GM18517 (cell line): ENCODE measurements at regions not wholly inside any gene's neighbourhood (a gene's known extent, or its start where the extent isn't known, plus 50 kb on each side); places are given as distances from the start of the nearest gene placed in this dataset.
"Not testable (repeated sequence)": the region's sequence is repeated elsewhere in the genome, so short reads cannot be mapped to it uniquely, and the experiment has no call there.

Experiments
- ATAC-seq: cut with Tn5 transposase; IDR thresholded peaks from one replicate; pipeline ENCODE4 v1.9.1; 2021; ENCODE audit warnings: mild to moderate bottlenecking, moderate library complexity; ENCODE audit not compliant: unreplicated experiment

GRCh38 chr3:188022902-188023301 lies 131.1 kb upstream of the LPP start:
- ATAC-seq: not testable (repeated sequence)

- no peak for ATAC-seq
Observed at GRCh38 chr3:188025555-188025954, 128.4 kb upstream of the LPP start.

GRCh38 chr3:188026191-188026968 lies 127.6 kb upstream of the LPP start:
- ATAC-seq: no peak

- no peak for ATAC-seq
Observed at GRCh38 chr3:188031121-188031520, 122.8 kb upstream of the LPP start.

GRCh38 chr3:188034989-188035388 lies 119.0 kb upstream of the LPP start:
- no peak for ATAC-seq

- ATAC-seq: no peak
Observed at GRCh38 chr3:188036375-188037194, 117.4 kb upstream of the LPP start.

GRCh38 chr3:188037195-188037718 lies 116.7 kb upstream of the LPP start:
- no peak for ATAC-seq

GRCh38 chr3:188037965-188038581 lies 115.9 kb upstream of the LPP start:
- ATAC-seq: no peak

- no peak for ATAC-seq
Observed at GRCh38 chr3:188041193-188041592, 112.8 kb upstream of the LPP start.

- no peak for ATAC-seq
Observed at GRCh38 chr3:188041895-188042294, 112.1 kb upstream of the LPP start.

GRCh38 chr3:188042466-188042865 lies 111.5 kb upstream of the LPP start:
- ATAC-seq: no peak

- ATAC-seq: no peak
Observed at GRCh38 chr3:188043891-188044290, 110.1 kb upstream of the LPP start.

GRCh38 chr3:188046561-188047211 lies 107.3 kb upstream of the LPP start:
- ATAC-seq: no peak

- no peak for ATAC-seq
Observed at GRCh38 chr3:188047536-188047935, 106.4 kb upstream of the LPP start.

- ATAC-seq: no peak
Observed at GRCh38 chr3:188049606-188050530, 104.1 kb upstream of the LPP start.

- no peak for ATAC-seq
Observed at GRCh38 chr3:188051801-188052168, 102.2 kb upstream of the LPP start.

GRCh38 chr3:188052169-188053035 lies 101.6 kb upstream of the LPP start:
- no peak for ATAC-seq

- no peak for ATAC-seq
Observed at GRCh38 chr3:188053036-188053340, 101.0 kb upstream of the LPP start.

GRCh38 chr3:188053710-188054380 lies 100.1 kb upstream of the LPP start:
- no peak for ATAC-seq
